ENCODE measurements at regions not wholly inside any gene's neighbourhood (a gene's known extent, or its start where the extent isn't known, plus 50 kb on each side); places are given as distances from the start of the nearest gene placed in this dataset.

GRCh38 chrX:80267790-80268189, 152.5 kb upstream of the TENT5D start:
- ATAC-seq, result no peak
- H3K36me3 ChIP-seq, result no peaks in the 10 kb centered on the region

DNA sequence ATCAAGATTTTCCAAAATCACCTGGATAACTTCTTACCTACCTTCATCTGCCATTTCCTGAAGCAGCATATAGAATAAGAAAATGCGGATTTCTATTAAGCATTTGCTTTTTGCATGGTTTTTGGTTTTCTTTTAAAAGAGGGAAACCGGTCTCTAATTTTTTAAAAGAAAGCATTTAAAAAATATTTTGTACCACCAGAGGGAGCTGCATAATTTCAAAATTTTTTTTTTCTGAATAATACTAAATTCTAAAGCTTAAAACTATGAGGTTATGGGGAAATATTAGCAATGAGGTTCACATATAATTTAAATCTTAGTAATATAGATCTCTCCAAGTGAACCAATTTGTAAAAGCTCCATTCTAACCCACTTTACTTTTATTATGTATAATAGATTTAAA, 137.7 kb upstream of the TENT5D start:
- TF ChIP-seq, protein P1, sequence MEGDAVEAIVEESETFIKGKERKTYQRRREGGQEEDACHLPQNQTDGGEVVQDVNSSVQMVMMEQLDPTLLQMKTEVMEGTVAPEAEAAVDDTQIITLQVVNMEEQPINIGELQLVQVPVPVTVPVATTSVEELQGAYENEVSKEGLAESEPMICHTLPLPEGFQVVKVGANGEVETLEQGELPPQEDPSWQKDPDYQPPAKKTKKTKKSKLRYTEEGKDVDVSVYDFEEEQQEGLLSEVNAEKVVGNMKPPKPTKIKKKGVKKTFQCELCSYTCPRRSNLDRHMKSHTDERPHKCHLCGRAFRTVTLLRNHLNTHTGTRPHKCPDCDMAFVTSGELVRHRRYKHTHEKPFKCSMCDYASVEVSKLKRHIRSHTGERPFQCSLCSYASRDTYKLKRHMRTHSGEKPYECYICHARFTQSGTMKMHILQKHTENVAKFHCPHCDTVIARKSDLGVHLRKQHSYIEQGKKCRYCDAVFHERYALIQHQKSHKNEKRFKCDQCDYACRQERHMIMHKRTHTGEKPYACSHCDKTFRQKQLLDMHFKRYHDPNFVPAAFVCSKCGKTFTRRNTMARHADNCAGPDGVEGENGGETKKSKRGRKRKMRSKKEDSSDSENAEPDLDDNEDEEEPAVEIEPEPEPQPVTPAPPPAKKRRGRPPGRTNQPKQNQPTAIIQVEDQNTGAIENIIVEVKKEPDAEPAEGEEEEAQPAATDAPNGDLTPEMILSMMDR (IDR thresholded peaks at IDR 0.05), result no peak
- Histone ChIP-seq H3K9me3 (no peaks in the 10 kb centered on the region), H3K36me3 (no peaks in the 10 kb centered on the region), H3K4me1 (no peaks in the 10 kb centered on the region), H3K27me3 (no peaks in the 10 kb centered on the region), H3K4me3 (no peak overlapping the region), H3K27ac (no peak overlapping the region)
- DNase-seq (no peak), ATAC-seq (no peak)
- intact Hi-C loops (cut with DNase I), result no loop called here

More at GRCh38 chrX:80267790-80268189, 152.5 kb upstream of the TENT5D start:
- Histone ChIP-seq H3K4me1 (no peaks in the 10 kb centered on the region), H3K9me3 (no peaks in the 10 kb centered on the region), H3K27ac (no peak overlapping the region), H3K4me3 (no peak overlapping the region), H3K27me3 (no peaks in the 10 kb centered on the region)
- DNase-seq, result no peak
- intact Hi-C loops (cut with DNase I), result no loop called here
- TF ChIP-seq, protein P1 (IDR thresholded peaks at IDR 0.05), result no peak

GRCh38 chrX:80285131-80285773, 135.0 kb upstream of the TENT5D start:
- ATAC-seq, result no peak
- H3K27ac ChIP-seq, result no peak overlapping the region

GRCh38 chrX:80290834-80291233, 129.4 kb upstream of the TENT5D start:
- DNase-seq, result no peak
- Histone ChIP-seq H3K27ac (no peak overlapping the region), H3K36me3 (no peaks in the 10 kb centered on the region), H3K27me3 (no peaks in the 10 kb centered on the region), H3K4me3 (no peak overlapping the region), H3K4me1 (no peaks in the 10 kb centered on the region), H3K9me3 (no peaks in the 10 kb centered on the region)
- TF ChIP-seq, protein P1 (IDR thresholded peaks at IDR 0.05), result no peak
- intact Hi-C loops (cut with DNase I), result no loop called here
- ATAC-seq, result no peak

More at GRCh38 chrX:80285131-80285773, 135.0 kb upstream of the TENT5D start:
- Histone ChIP-seq H3K4me3 (no peak overlapping the region), H3K9me3 (no peaks in the 10 kb centered on the region), H3K27me3 (no peaks in the 10 kb centered on the region), H3K36me3 (no peaks in the 10 kb centered on the region), H3K4me1 (no peaks in the 10 kb centered on the region)
- intact Hi-C loops (cut with DNase I), result no loop called here
- TF ChIP-seq, protein P1 (IDR thresholded peaks at IDR 0.05), result peak; percentile 17
- no peak for DNase-seq

DNA sequence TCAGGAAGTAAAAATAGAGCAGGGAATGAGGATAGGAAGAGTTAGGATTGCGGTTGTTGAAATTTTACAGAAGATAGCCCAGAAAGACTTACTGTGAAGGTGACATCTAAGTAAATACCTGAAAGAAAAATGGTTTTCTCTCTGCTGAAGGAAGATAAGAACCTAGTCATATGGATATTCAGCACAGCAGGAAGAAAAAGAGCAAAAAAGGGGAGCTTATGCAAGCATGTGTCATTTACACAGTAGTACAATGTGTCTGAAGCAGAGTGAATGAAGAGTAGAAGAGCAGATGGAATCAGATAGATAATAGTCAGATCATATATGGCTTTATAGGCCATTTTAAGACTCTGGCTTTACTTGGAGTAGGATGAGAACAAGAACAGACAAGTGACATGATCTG, 126.9 kb upstream of the TENT5D start:
- intact Hi-C loops (cut with DNase I), result no loop called here
- no peaks in the 10 kb centered on the region for H3K27me3 ChIP-seq
- DNase-seq (no peak), ATAC-seq (no peak)
- TF ChIP-seq, protein P1 (IDR thresholded peaks at IDR 0.05), result no peak
- H3K36me3 ChIP-seq, result no peaks in the 10 kb centered on the region
- H3K27ac ChIP-seq, result no peak overlapping the region
- no peaks in the 10 kb centered on the region for H3K9me3 ChIP-seq
- no peak overlapping the region for H3K4me3 ChIP-seq
- no peaks in the 10 kb centered on the region for H3K4me1 ChIP-seq

DNA sequence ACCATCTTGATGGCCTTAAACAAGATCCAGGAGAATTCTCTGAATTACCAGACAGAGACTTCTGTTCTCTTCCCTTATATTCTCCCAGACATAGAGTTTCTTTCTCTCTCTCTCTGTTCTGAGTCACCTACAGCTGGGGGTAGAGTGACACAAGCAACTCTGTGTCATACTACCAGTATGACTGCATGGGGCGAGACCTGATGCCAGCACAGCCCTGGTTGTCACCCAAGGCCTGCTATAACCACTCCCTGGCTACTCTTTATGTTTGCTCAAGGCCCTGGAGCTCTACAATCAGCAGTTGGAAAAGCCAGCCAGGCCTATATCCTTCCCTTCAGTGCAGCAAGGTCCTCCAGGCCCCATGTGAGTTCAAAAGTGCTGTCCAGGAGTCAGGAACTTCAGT, 114.2 kb upstream of the TENT5D start:
- TF ChIP-seq, protein P1 (IDR thresholded peaks at IDR 0.05), result no peak
- Histone ChIP-seq H3K9me3 (no peaks in the 10 kb centered on the region), H3K4me1 (no peaks in the 10 kb centered on the region), H3K4me3 (no peak overlapping the region), H3K27ac (no peak overlapping the region), H3K36me3 (no peaks in the 10 kb centered on the region), H3K27me3 (no peaks in the 10 kb centered on the region)
- DNase-seq (no peak), ATAC-seq (no peak)
- intact Hi-C loops (cut with DNase I), result no loop called here

All from upper lobe of right lung (tissue), 1 donor.